ENCODE measurements at regions not wholly inside any gene's neighbourhood (a gene's known extent, or its start where the extent isn't known, plus 50 kb on each side); places are given as distances from the start of the nearest gene placed in this dataset.

DNA sequence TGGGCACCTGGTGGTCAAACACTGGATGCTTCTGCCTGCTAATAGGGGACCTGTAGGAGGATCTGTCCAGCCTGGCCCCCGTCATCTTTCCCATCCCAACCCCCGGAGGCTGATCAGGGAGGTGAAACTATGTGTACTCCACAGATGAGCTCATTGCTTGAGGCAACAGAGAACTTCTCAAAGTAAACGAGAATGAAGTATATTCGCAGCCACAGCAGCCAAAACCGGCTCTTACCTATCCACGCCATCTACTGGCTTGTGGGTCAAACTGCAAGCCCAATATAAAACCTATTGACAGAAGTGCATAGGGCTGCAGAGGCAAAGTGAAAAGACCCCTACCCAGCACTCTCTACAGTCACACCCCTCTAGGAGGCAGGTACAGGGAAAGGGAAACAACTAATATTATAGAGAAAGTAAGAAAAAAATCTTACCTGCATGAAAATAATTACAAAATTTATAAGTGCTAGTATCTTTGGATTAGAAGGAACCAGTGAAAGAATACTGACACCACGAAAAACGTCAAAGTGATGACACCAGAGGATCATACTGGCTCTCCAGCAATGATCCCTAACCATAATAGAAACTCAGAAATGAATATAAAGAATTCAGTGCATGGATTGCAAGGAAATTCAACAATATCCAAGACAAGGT is 973.5 kb downstream of the ANKRD7 start:
- H3K9me3 ChIP-seq (replicated peaks), result peaks cover 4% of the 10 kb centered on the region
- H3K27ac ChIP-seq (replicated peaks), result no peak overlapping the region
- no peaks in the 10 kb centered on the region for H3K27me3 ChIP-seq (ENCODE audit: low read depth)
- TF ChIP-seq, protein P1, sequence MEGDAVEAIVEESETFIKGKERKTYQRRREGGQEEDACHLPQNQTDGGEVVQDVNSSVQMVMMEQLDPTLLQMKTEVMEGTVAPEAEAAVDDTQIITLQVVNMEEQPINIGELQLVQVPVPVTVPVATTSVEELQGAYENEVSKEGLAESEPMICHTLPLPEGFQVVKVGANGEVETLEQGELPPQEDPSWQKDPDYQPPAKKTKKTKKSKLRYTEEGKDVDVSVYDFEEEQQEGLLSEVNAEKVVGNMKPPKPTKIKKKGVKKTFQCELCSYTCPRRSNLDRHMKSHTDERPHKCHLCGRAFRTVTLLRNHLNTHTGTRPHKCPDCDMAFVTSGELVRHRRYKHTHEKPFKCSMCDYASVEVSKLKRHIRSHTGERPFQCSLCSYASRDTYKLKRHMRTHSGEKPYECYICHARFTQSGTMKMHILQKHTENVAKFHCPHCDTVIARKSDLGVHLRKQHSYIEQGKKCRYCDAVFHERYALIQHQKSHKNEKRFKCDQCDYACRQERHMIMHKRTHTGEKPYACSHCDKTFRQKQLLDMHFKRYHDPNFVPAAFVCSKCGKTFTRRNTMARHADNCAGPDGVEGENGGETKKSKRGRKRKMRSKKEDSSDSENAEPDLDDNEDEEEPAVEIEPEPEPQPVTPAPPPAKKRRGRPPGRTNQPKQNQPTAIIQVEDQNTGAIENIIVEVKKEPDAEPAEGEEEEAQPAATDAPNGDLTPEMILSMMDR (IDR thresholded peaks at IDR 0.05; ENCODE audit: borderline replicate concordance), result peak; percentile 51
- H3K36me3 ChIP-seq, result no peaks in the 10 kb centered on the region
- intact Hi-C loops (cut with micrococcal nuclease), result no loop called here
- DNase-seq, result no peak
- H3K4me3 ChIP-seq, result no peak overlapping the region
- H3K4me1 ChIP-seq, result no peaks in the 10 kb centered on the region

DNA sequence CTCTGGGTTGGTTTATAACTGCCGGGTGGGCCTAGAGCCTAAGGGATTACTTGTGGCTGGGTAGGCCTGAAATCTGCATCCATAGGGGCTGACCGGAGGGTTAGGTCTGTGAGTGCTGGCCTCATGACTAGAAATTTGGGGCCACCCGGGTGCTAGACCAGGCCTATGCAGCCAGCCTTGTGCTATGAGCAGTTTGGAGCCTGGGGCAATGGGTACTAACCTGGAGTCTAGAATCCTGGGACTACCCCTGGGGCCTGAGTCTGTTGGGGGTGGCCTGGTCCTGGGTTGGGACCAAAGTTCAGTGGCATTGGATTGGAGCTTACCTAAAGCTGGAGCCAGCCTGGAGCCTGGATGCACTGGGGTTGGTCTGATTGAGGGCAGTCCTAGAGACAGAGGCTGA is 995.2 kb downstream of the ANKRD7 start:
- no peak overlapping the region for H3K4me3 ChIP-seq
- no peaks in the 10 kb centered on the region for H3K36me3 ChIP-seq
- no peaks in the 10 kb centered on the region for H3K27me3 ChIP-seq (ENCODE audit: low read depth)
- H3K27ac ChIP-seq (replicated peaks), result no peak overlapping the region
- H3K4me1 ChIP-seq, result no peaks in the 10 kb centered on the region
- H3K9me3 ChIP-seq (replicated peaks), result peaks cover 36% of the 10 kb centered on the region
- TF ChIP-seq, protein P1 (IDR thresholded peaks at IDR 0.05; ENCODE audit: borderline replicate concordance), result no peak
- intact Hi-C loops (cut with micrococcal nuclease), result no loop called here
- DNase-seq, result no peak

DNA sequence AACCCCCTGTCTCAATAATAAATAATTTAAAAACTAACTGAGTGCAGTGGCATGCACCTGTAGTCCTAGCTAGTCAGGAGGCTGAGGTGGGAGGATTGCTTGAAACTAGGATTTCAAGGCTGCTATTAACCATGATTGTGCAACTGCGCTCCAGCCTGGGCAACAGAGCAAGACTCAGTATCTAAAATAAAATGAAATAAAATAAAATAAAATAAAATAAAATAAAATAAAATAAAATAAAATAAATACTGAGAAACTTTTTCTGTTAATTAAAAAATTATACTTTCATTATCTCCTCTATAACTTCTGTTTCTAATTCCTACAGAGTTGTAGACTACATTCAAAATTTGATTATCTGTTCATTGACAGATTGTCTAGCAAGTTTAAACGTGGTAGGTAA is 999.4 kb downstream of the ANKRD7 start:
- H3K36me3 ChIP-seq, result no peaks in the 10 kb centered on the region
- H3K27ac ChIP-seq (replicated peaks), result no peak overlapping the region
- TF ChIP-seq, protein P1 (IDR thresholded peaks at IDR 0.05; ENCODE audit: borderline replicate concordance), result no peak
- H3K27me3 ChIP-seq (ENCODE audit: low read depth), result no peaks in the 10 kb centered on the region
- peaks cover 9% of the 10 kb centered on the region for H3K9me3 ChIP-seq (replicated peaks)
- intact Hi-C loops (cut with micrococcal nuclease), result no loop called here
- H3K4me1 ChIP-seq, result no peaks in the 10 kb centered on the region
- DNase-seq, result no peak
- no peak overlapping the region for H3K4me3 ChIP-seq

DNA sequence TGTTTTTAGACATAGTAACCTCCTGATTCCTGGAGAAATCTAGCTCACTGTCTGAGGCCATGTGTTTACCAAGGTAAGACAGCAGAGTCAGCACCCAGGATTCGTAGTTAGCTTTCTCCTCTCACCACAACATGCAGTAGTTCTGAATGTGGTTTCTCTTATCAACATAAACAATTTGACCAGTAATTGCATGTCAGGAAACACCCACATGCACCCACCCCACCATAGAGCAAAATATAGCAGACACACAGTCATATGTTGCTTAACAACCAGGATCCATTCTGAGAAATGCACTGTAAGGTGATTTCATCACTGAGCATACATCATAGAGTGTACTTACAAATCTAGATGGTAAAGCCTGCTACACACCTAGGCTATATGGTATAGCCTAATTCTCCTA is 1004.0 kb downstream of the ANKRD7 start:
- Histone ChIP-seq H3K4me1 (no peaks in the 10 kb centered on the region), H3K27ac (replicated peaks) (no peak overlapping the region), H3K9me3 (replicated peaks) (no peaks in the 10 kb centered on the region), H3K4me3 (no peak overlapping the region), H3K27me3 (ENCODE audit: low read depth) (no peaks in the 10 kb centered on the region), H3K36me3 (no peaks in the 10 kb centered on the region)
- TF ChIP-seq, protein P1 (IDR thresholded peaks at IDR 0.05; ENCODE audit: borderline replicate concordance), result no peak
- intact Hi-C loops (cut with micrococcal nuclease), result no loop called here
- DNase-seq, result no peak

DNA sequence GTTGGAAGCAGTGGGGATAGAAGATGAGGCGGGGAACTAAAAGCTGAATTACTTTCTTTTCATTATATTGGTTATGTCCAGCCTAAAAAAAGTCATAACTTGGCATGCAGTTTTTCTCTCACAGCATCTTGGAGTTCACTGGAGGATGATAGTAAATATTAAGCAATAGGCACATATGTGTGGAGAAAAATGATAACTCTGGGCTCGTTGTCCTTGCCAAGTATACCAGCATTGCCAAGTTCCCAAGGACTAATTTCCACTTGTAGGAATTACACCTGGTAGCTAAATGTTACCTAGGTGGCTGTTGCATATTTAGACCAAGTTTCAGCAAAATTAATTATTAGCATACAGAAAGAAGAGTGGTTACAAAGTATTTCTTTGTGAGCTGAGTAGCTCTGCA is 1007.6 kb downstream of the ANKRD7 start:
- H3K4me3 ChIP-seq, result no peak overlapping the region
- no peak overlapping the region for H3K27ac ChIP-seq (replicated peaks)
- no peaks in the 10 kb centered on the region for H3K9me3 ChIP-seq (replicated peaks)
- no peaks in the 10 kb centered on the region for H3K27me3 ChIP-seq (ENCODE audit: low read depth)
- DNase-seq, result no peak
- no peaks in the 10 kb centered on the region for H3K4me1 ChIP-seq
- TF ChIP-seq, protein P1 (IDR thresholded peaks at IDR 0.05; ENCODE audit: borderline replicate concordance), result no peak
- intact Hi-C loops (cut with micrococcal nuclease), result no loop called here
- H3K36me3 ChIP-seq, result no peaks in the 10 kb centered on the region
